GM19467 (cell line): ENCODE measurements at regions not wholly inside any gene's neighbourhood (a gene's known extent, or its start where the extent isn't known, plus 50 kb on each side); places are given as distances from the start of the nearest gene placed in this dataset.

ENCODE experiments used
- ATAC-seq: cut with Tn5 transposase; IDR thresholded peaks from one replicate; pipeline ENCODE4 v1.9.1; 2021; ENCODE audit warnings: mild to moderate bottlenecking, moderate library complexity; ENCODE audit not compliant: unreplicated experiment

GRCh38 chr9:80359941-80360881, 788.4 kb downstream of the TLE4 start:
- no peak for ATAC-seq

- ATAC-seq: no peak
Observed at GRCh38 chr9:80359291-80359690, 787.5 kb downstream of the TLE4 start.

DNA sequence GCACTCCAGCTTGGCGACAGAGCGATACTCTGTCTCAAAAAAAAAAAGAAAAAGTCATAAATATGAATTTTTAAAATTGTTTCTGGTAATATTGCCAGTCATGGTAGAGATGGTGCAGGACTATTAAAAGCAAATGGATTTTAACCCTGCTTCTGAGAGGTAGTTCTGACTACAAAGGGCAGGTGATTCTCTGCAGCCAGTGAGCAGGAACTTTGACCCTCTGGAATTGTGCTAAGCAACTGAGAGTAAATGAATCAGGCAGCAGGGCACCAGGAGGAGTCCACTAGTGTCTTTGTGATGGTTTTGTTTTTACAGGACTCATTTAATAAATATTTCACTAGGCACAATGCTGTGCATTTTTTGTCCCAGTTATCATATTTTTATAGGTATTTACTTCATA, 781.2 kb downstream of the TLE4 start:
- ATAC-seq: no peak

DNA sequence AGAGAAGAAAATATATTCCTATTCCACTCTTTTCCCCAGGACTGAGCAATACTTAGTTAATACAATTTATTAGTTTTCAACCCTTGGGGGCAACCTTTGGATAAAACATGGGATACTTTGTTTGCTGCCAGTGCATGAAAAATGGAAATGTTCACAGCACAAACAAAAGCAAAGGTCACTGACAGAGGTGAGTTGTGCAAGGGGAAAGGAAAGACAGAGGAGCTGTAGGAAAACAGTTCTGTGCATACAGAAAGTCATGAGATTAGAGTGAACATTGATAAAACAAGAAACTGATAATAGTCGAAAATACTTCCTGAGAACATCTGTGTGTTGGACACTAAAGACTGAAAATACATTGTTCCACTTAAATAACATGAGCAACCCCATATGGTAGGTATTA, 779.8 kb downstream of the TLE4 start:
- no peak for ATAC-seq

GRCh38 chr9:80326105-80326504, 754.3 kb downstream of the TLE4 start:
- no peak for ATAC-seq

GRCh38 chr9:80320916-80321315, 749.2 kb downstream of the TLE4 start:
- no peak for ATAC-seq

GRCh38 chr9:80320480-80320879, 748.7 kb downstream of the TLE4 start:
- no peak for ATAC-seq

DNA sequence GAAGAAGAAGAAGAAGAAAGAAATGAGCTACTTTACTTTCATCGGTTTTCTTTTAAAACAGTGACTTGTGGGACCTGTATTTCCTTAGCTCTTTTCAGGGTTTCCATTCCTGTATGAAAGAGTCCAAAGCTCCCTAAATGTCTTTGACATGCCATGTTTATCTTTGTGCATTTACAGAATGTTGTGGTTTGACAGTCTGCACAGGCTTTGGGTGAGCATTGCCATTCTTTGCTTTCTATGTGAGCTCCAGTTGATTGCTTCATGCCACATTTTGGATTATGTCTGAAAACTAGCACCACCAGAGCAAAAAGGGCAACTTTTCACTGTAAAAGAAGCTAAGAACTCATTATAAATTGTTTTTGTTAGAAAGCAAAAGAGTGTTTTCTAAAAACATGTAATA, 733.4 kb downstream of the TLE4 start:
- ATAC-seq: no peak

GRCh38 chr9:80294955-80295354, 723.2 kb downstream of the TLE4 start:
- ATAC-seq: no peak

- no peak for ATAC-seq
Observed at GRCh38 chr9:80294318-80294717, 722.6 kb downstream of the TLE4 start.

- ATAC-seq: no peak
Observed at GRCh38 chr9:80292231-80292630, 720.5 kb downstream of the TLE4 start.

DNA sequence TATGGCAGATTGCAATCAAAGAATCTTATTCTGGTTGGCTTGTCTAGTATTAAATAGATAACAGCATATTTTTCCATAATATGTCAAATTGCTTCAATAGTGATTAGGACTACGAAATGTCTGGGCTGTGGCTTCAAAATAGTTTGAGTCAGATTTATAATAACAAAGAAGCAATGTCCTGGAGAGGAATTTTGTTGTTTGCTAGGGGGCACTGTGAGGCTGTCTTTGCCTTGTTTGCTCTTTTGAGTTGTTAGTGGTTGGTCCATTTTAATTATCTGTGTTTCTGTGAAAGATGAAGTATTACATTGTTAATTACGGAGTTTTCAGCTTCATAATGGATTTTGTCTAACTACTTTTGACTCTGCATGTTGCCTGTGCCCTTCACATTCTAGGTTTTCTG, 713.6 kb downstream of the TLE4 start:
- no peak for ATAC-seq

GRCh38 chr9:80282766-80283165, 711.0 kb downstream of the TLE4 start:
- no peak for ATAC-seq

GRCh38 chr9:80259079-80259478, 687.3 kb downstream of the TLE4 start:
- ATAC-seq: no peak

- ATAC-seq: no peak
Observed at GRCh38 chr9:80251778-80252177, 680.0 kb downstream of the TLE4 start.

DNA sequence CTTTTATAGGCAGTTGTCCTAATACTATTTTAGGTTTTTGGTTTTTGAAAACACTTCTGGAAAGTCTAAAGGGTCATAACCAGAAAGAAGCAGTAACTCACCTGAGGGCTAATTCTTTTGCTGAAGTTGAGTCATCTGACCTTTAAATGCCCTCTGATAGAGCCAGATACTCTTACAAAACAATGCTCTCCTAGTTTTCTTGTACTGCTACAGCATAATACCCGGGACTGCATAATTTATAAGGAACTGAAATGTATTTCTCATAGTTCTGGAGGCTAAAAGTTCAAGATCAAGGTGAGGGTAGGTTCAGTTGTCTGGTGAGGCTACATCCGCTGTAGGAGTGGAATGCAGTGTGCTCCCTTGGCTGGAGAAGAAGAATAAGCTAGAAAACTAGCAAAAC, 670.3 kb downstream of the TLE4 start:
- ATAC-seq: no peak

GRCh38 chr9:80235752-80236151, 664.0 kb downstream of the TLE4 start:
- no peak for ATAC-seq

- no peak for ATAC-seq
Observed at GRCh38 chr9:80233906-80234305, 662.1 kb downstream of the TLE4 start.

GRCh38 chr9:80233102-80233843, 661.5 kb downstream of the TLE4 start:
- no peak for ATAC-seq

GRCh38 chr9:80231318-80232236, 659.8 kb downstream of the TLE4 start:
- ATAC-seq: no peak

GRCh38 chr9:80223897-80224296, 652.1 kb downstream of the TLE4 start:
- no peak for ATAC-seq
